ENCODE measurements at regions not wholly inside any gene's neighbourhood (a gene's known extent, or its start where the extent isn't known, plus 50 kb on each side); places are given as distances from the start of the nearest gene placed in this dataset.
A peak's percentile ranks its signal among the peaks of the same experiment; 100 is the strongest.

GRCh38 chr2:75986617-75987016 is 275.9 kb upstream of the GCFC2 start:
- Histone ChIP-seq H3K27ac (ENCODE audit: poor library complexity, severe bottlenecking) (no peak overlapping the region), H3K9me3 (ENCODE audit: severe bottlenecking) (no peaks in the 10 kb centered on the region), H3K36me3 (ENCODE audit: low read depth) (no peaks in the 10 kb centered on the region), H3K27me3 (ENCODE audit: insufficient read depth, poor library complexity, severe bottlenecking) (peaks cover 3% of the 10 kb centered on the region), H3K4me1 (ENCODE audit: insufficient read depth, poor library complexity, severe bottlenecking) (no peaks in the 10 kb centered on the region), H3K4me3 (ENCODE audit: severe bottlenecking) (no peak overlapping the region)
- ATAC-seq (ENCODE audit: low read depth) = no peak
- no peak for TF ChIP-seq CTCF (IDR thresholded peaks at IDR 0.05; ENCODE audit: poor library complexity, severe bottlenecking)
- no peak for DNase-seq (ENCODE audit: low spot score)

- DNase-seq (ENCODE audit: low spot score) = no peak
- Histone ChIP-seq H3K4me1 (ENCODE audit: insufficient read depth, poor library complexity, severe bottlenecking) (no peaks in the 10 kb centered on the region), H3K4me3 (ENCODE audit: severe bottlenecking) (no peak overlapping the region), H3K36me3 (ENCODE audit: low read depth) (no peaks in the 10 kb centered on the region), H3K9me3 (ENCODE audit: severe bottlenecking) (no peaks in the 10 kb centered on the region), H3K27me3 (ENCODE audit: insufficient read depth, poor library complexity, severe bottlenecking) (peaks cover 3% of the 10 kb centered on the region), H3K27ac (ENCODE audit: poor library complexity, severe bottlenecking) (no peak overlapping the region)
- no peak for ATAC-seq (ENCODE audit: low read depth)
- no peak for TF ChIP-seq CTCF (IDR thresholded peaks at IDR 0.05; ENCODE audit: poor library complexity, severe bottlenecking)
These were observed 272.0 kb upstream of the GCFC2 start for GRCh38 chr2:75982719-75983118.

- no peak for TF ChIP-seq CTCF (IDR thresholded peaks at IDR 0.05; ENCODE audit: poor library complexity, severe bottlenecking)
- H3K4me1 ChIP-seq (ENCODE audit: insufficient read depth, poor library complexity, severe bottlenecking) = peaks cover 10% of the 10 kb centered on the region
- H3K27ac ChIP-seq (ENCODE audit: poor library complexity, severe bottlenecking) = no peak overlapping the region
- no peaks in the 10 kb centered on the region for H3K9me3 ChIP-seq (ENCODE audit: severe bottlenecking)
- no peak overlapping the region for H3K4me3 ChIP-seq (ENCODE audit: severe bottlenecking)
- H3K27me3 ChIP-seq (ENCODE audit: insufficient read depth, poor library complexity, severe bottlenecking) = peaks cover 3% of the 10 kb centered on the region
- DNase-seq (ENCODE audit: low spot score) (no peak), ATAC-seq (ENCODE audit: low read depth) (no peak)
- H3K36me3 ChIP-seq (ENCODE audit: low read depth) = no peaks in the 10 kb centered on the region
These were observed 253.9 kb upstream of the GCFC2 start for GRCh38 chr2:75964646-75965045.

- Histone ChIP-seq H3K27ac (ENCODE audit: poor library complexity, severe bottlenecking) (peak overlapping the region; percentile 23), H3K4me3 (ENCODE audit: severe bottlenecking) (no peak overlapping the region), H3K36me3 (ENCODE audit: low read depth) (no peaks in the 10 kb centered on the region), H3K9me3 (ENCODE audit: severe bottlenecking) (no peaks in the 10 kb centered on the region), H3K4me1 (ENCODE audit: insufficient read depth, poor library complexity, severe bottlenecking) (peaks cover 10% of the 10 kb centered on the region), H3K27me3 (ENCODE audit: insufficient read depth, poor library complexity, severe bottlenecking) (no peaks in the 10 kb centered on the region)
- TF ChIP-seq CTCF (IDR thresholded peaks at IDR 0.05; ENCODE audit: poor library complexity, severe bottlenecking) = no peak
- ATAC-seq (ENCODE audit: low read depth) = peak; percentile 56
- no peak for DNase-seq (ENCODE audit: low spot score)
These were observed 249.8 kb upstream of the GCFC2 start for GRCh38 chr2:75960472-75961009.

GRCh38 chr2:75959724-75960471 is 249.2 kb upstream of the GCFC2 start:
- H3K27ac ChIP-seq (ENCODE audit: poor library complexity, severe bottlenecking) = peak overlapping the region; percentile 23
- H3K36me3 ChIP-seq (ENCODE audit: low read depth) = no peaks in the 10 kb centered on the region
- peak; percentile 94 for ATAC-seq (ENCODE audit: low read depth)
- DNase-seq (ENCODE audit: low spot score) = no peak
- H3K27me3 ChIP-seq (ENCODE audit: insufficient read depth, poor library complexity, severe bottlenecking) = no peaks in the 10 kb centered on the region
- H3K4me1 ChIP-seq (ENCODE audit: insufficient read depth, poor library complexity, severe bottlenecking) = peaks cover 10% of the 10 kb centered on the region
- H3K9me3 ChIP-seq (ENCODE audit: severe bottlenecking) = no peaks in the 10 kb centered on the region
- no peak for TF ChIP-seq CTCF (IDR thresholded peaks at IDR 0.05; ENCODE audit: poor library complexity, severe bottlenecking)
- H3K4me3 ChIP-seq (ENCODE audit: severe bottlenecking) = no peak overlapping the region
